Small intestine (tissue), 7 donors: ENCODE measurements at regions not wholly inside any gene's neighbourhood (a gene's known extent, or its start where the extent isn't known, plus 50 kb on each side); places are given as distances from the start of the nearest gene placed in this dataset.
A peak's percentile ranks its signal among the peaks of the same experiment; 100 is the strongest.

Experiments used
- DNase-seq, 2 donors: peaks; one replicate each; pipeline versions ENCODE4 v3.0.0 to v3.0.0-alpha.2; 2013
- FAIRE-seq: peaks from 2 replicates; lab custom pipeline; 2012; peaks lifted over from hg19 to GRCh38; lab: Jason Lieb, UNC
- H3K27ac ChIP-seq, 3 donors: one replicate each; pipeline ENCODE4 v1.5.1; 2013; ENCODE audit warnings: low read length in 2 of 3, mild to moderate bottlenecking in 2 of 3, control low read depth in 1 of 3, inconsistent platforms in 1 of 3, low read depth in 1 of 3, moderate library complexity in 1 of 3
- H3K27me3 ChIP-seq, 3 donors: one replicate each; pipeline ENCODE4 v1.6.1; 2013; ENCODE audit warnings: low read length in 3 of 3, inconsistent platforms in 1 of 3; ENCODE audit not compliant: control insufficient read depth in 3 of 3, insufficient read depth in 3 of 3
- H3K36me3 ChIP-seq, 3 donors: one replicate each; pipeline ENCODE4 v1.6.1; 2013; ENCODE audit warnings: low read length in 3 of 3, inconsistent platforms in 1 of 3, low read depth in 1 of 3, mild to moderate bottlenecking in 1 of 3, moderate library complexity in 1 of 3; ENCODE audit not compliant: control insufficient read depth in 3 of 3, insufficient read depth in 2 of 3
- H3K4me1 ChIP-seq, 3 donors: one replicate each; pipeline ENCODE4 v1.6.1; 2013; ENCODE audit warnings: low read length in 2 of 3, inconsistent platforms in 1 of 3, low read depth in 1 of 3, mild to moderate bottlenecking in 1 of 3, moderate library complexity in 1 of 3; ENCODE audit not compliant: control insufficient read depth in 3 of 3, insufficient read depth in 2 of 3
- H3K4me3 ChIP-seq, 3 donors: one replicate each; pipeline ENCODE4 v1.5.1; 2013; ENCODE audit warnings: low read length in 3 of 3, control low read depth in 1 of 3, inconsistent platforms in 1 of 3, low read depth in 1 of 3, mild to moderate bottlenecking in 1 of 3, moderate library complexity in 1 of 3
- H3K9me3 ChIP-seq, 2 donors: one replicate each; pipeline ENCODE4 v1.6.1; 2013; ENCODE audit warnings: low read depth in 1 of 2, low read length in 1 of 2; ENCODE audit not compliant: control insufficient read depth in 2 of 2, insufficient read depth in 1 of 2
- WGBS, 3 donors: extraction: QIAGEN DNeasy Blood & Tissue Kit; methylation state at CpG; one replicate each; pipeline ENCODE4 v1.1.7; 2013; 5-methylcytosine and 5-hydroxymethylcytosine counted together
- donor health status: healthy with polysubstance abuse.
- donor health status: control.
- donor health status: control.
- donor health status: Bipolar disorder and iron deficiency.
- donor health status: healthy.

GRCh38 chr5:152942633-152943336, 537.7 kb upstream of the NMUR2 start:
- Histone ChIP-seq H3K36me3 (no peaks in the 10 kb centered on the region), H3K4me1 (no peaks in the 10 kb centered on the region), H3K9me3 (no peaks in the 10 kb centered on the region), H3K4me3 (no peak overlapping the region), H3K27ac (no peak overlapping the region), H3K27me3 (no peaks in the 10 kb centered on the region)
- DNase-seq (no peak), FAIRE-seq (no peak)
- WGBS, 3 donors: 63 to 80% (median 75%) methylated on average over 5 of the region's 5 CpGs

- WGBS, 3 donors: 71 to 77% (median 72%) methylated on average over 8 of the region's 8 CpGs
- no peaks in the 10 kb centered on the region for H3K27me3 ChIP-seq
- no peak overlapping the region for H3K4me3 ChIP-seq
- H3K36me3 ChIP-seq: no peaks in the 10 kb centered on the region
- no peaks in the 10 kb centered on the region for H3K9me3 ChIP-seq
- no peaks in the 10 kb centered on the region for H3K4me1 ChIP-seq
- FAIRE-seq (no peak), DNase-seq (no peak)
- H3K27ac ChIP-seq: no peak overlapping the region
Observed at GRCh38 chr5:152953788-152954483, 536.5 kb upstream of the GRIA1 start.

GRCh38 chr5:152956943-152957613, 533.4 kb upstream of the GRIA1 start:
- FAIRE-seq (peak; percentile 94), DNase-seq (no peak)
- H3K27ac ChIP-seq: no peak overlapping the region
- H3K9me3 ChIP-seq: no peaks in the 10 kb centered on the region
- H3K27me3 ChIP-seq: no peaks in the 10 kb centered on the region
- no peaks in the 10 kb centered on the region for H3K4me1 ChIP-seq
- H3K4me3 ChIP-seq: no peak overlapping the region
- 73 to 77% (median 76%) methylated on average over 2 of the region's 2 CpGs for WGBS, 3 donors
- no peaks in the 10 kb centered on the region for H3K36me3 ChIP-seq

- no peaks in the 10 kb centered on the region for H3K36me3 ChIP-seq
- no peak overlapping the region for H3K27ac ChIP-seq
- peak in 1 of 2 donors; percentile 2 for DNase-seq
- WGBS, 3 donors: 23 to 43% (median 26%) methylated on average over 1 of the region's 1 CpG
- H3K4me3 ChIP-seq: no peak overlapping the region
- FAIRE-seq: no peak
- H3K27me3 ChIP-seq: no peaks in the 10 kb centered on the region
- H3K4me1 ChIP-seq: no peaks in the 10 kb centered on the region
- H3K9me3 ChIP-seq: peaks cover 0 to 5% of the 10 kb centered on the region in 2 donors
Observed at GRCh38 chr5:152978141-152978835, 512.2 kb upstream of the GRIA1 start.

- H3K27me3 ChIP-seq: no peaks in the 10 kb centered on the region
- no peak for FAIRE-seq
Observed at GRCh38 chr5:152987131-152987530, 503.3 kb upstream of the GRIA1 start.

GRCh38 chr5:152990217-152990616, 500.3 kb upstream of the GRIA1 start:
- FAIRE-seq: no peak
- DNase-seq: no peak

More at GRCh38 chr5:152987131-152987530, 503.3 kb upstream of the GRIA1 start:
- no peak overlapping the region for H3K4me3 ChIP-seq
- no peaks in the 10 kb centered on the region for H3K9me3 ChIP-seq
- no peak overlapping the region for H3K27ac ChIP-seq
- WGBS, 3 donors: 10 to 25% (median 13%) methylated on average over 1 of the region's 1 CpG
- H3K4me1 ChIP-seq: no peaks in the 10 kb centered on the region
- DNase-seq: peak in 1 of 2 donors; percentile 4
- H3K36me3 ChIP-seq: no peaks in the 10 kb centered on the region

GRCh38 chr5:152990649-152991048, 499.8 kb upstream of the GRIA1 start:
- H3K27ac ChIP-seq: no peak overlapping the region
- DNase-seq (no peak), FAIRE-seq (no peak)
- H3K4me1 ChIP-seq: no peaks in the 10 kb centered on the region
- no peaks in the 10 kb centered on the region for H3K27me3 ChIP-seq
- no peak overlapping the region for H3K4me3 ChIP-seq
- H3K9me3 ChIP-seq: no peaks in the 10 kb centered on the region
- 71 to 77% (median 76%) methylated on average over 2 of the region's 2 CpGs for WGBS, 3 donors
- no peaks in the 10 kb centered on the region for H3K36me3 ChIP-seq

More at GRCh38 chr5:152990217-152990616, 500.3 kb upstream of the GRIA1 start:
- H3K27ac ChIP-seq: no peak overlapping the region
- 87 to 92% (median 92%) methylated on average over 2 of the region's 2 CpGs for WGBS, 3 donors
- no peaks in the 10 kb centered on the region for H3K9me3 ChIP-seq
- H3K27me3 ChIP-seq: no peaks in the 10 kb centered on the region
- no peak overlapping the region for H3K4me3 ChIP-seq
- H3K36me3 ChIP-seq: no peaks in the 10 kb centered on the region
- H3K4me1 ChIP-seq: no peaks in the 10 kb centered on the region

- H3K36me3 ChIP-seq: no peaks in the 10 kb centered on the region
- H3K4me1 ChIP-seq: no peaks in the 10 kb centered on the region
- H3K27me3 ChIP-seq: no peaks in the 10 kb centered on the region
- H3K27ac ChIP-seq: no peak overlapping the region
- FAIRE-seq (no peak), DNase-seq (no peak)
- 33 to 62% (median 46%) methylated on average over 5 of the region's 5 CpGs for WGBS, 3 donors
- H3K9me3 ChIP-seq: no peaks in the 10 kb centered on the region
- H3K4me3 ChIP-seq: no peak overlapping the region
Observed at GRCh38 chr5:152994033-152994680, 496.3 kb upstream of the GRIA1 start.
